ENCODE measurements at regions not wholly inside any gene's neighbourhood (a gene's known extent, or its start where the extent isn't known, plus 50 kb on each side); places are given as distances from the start of the nearest gene placed in this dataset.
"Not testable (repeated sequence)": the region's sequence is repeated elsewhere in the genome, so short reads cannot be mapped to it uniquely, and the experiment has no call there.

DNA sequence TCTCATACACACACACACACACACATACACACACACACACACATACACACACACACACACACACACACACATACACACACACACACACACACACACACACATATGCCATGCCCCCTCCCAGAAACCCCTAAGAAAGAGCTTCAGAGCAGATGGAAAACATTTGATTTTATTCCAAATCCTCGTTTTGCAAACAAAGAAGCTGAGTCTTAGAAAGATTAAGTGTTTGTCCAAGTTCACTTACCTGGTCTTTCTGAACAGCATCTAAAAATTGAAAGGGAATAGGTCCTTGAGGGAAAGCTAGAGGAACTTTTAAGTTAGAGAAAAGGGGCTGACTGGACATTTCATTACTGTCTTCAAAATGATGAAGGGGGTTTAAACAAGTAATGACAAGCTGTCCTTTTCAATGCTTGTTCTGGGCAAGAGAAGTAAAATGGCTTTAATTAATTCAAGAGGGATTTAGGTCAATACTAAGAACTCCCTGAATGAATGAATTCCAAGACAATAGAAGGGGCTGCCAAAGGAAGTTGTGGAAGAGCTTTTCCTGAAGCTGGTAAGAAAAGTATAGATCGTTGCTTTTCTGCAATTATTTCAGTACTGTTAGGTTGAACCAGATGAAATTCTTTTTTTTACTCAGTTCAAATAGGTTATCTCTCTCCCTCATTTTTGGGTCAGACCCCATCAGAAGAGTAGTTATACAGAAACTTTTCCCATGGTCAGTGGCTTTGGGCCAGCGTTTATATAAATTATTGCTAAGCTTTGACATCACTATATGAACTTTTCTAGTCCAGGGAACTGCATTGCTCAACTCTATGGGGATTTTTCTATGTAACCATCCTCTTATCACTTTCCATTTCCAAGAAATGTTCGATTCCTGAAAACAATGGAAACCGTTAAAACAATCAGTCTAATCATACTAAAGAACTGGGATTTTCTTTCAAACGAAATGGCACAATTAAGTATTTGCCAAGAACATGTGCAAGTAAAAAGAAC, 261.4 kb downstream of the MTERF1 start:
- ATAC-seq: no peak

DNA sequence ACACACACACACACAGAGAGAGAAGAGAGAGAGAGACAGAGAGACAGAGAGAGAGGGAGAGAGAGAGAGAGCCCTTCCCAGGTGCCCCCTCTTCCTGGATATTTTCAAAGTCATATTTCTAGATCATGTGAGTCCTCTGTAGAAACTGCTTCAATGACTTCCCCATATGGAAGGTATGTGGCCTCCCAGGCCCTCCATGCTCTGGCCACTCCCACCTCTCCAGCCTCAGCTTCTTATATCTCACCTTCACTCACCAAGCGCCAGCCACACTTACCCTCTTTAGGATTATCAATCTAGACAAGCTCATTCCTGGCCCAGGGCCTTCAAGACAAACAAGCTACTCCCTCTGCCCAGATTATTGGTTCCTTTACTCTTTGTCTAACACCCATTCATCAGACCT, 259.7 kb downstream of the MTERF1 start:
- Histone ChIP-seq H3K9me3 (ENCODE audit: control insufficient read depth, insufficient read depth, low read length) (peaks cover 2% of the 10 kb centered on the region), H3K27me3 (ENCODE audit: control insufficient read depth, insufficient read depth, low read length) (no peaks in the 10 kb centered on the region), H3K27ac (ENCODE audit: low read length) (no peak overlapping the region), H3K4me3 (ENCODE audit: low read length) (no peak overlapping the region), H3K4me1 (ENCODE audit: control insufficient read depth, insufficient read depth, low read length) (no peaks in the 10 kb centered on the region), H3K36me3 (ENCODE audit: control insufficient read depth, insufficient read depth, low read length) (no peaks in the 10 kb centered on the region)
- Mint-ChIP-seq H3K4me1 (no peaks in the 10 kb centered on the region), H3K27me3 (ENCODE audit: low read depth in 2 of 2) (no peaks in the 10 kb centered on the region), H3K27ac (no peak overlapping the region), H3K36me3 (no peaks in the 10 kb centered on the region), H3K4me3 (no peak overlapping the region), H3K9me3 (peaks cover 8 to 9% of the 10 kb centered on the region in 2 donors)
- intact Hi-C loops (cut with micrococcal nuclease): no loop called here
- TF ChIP-seq, protein P1, sequence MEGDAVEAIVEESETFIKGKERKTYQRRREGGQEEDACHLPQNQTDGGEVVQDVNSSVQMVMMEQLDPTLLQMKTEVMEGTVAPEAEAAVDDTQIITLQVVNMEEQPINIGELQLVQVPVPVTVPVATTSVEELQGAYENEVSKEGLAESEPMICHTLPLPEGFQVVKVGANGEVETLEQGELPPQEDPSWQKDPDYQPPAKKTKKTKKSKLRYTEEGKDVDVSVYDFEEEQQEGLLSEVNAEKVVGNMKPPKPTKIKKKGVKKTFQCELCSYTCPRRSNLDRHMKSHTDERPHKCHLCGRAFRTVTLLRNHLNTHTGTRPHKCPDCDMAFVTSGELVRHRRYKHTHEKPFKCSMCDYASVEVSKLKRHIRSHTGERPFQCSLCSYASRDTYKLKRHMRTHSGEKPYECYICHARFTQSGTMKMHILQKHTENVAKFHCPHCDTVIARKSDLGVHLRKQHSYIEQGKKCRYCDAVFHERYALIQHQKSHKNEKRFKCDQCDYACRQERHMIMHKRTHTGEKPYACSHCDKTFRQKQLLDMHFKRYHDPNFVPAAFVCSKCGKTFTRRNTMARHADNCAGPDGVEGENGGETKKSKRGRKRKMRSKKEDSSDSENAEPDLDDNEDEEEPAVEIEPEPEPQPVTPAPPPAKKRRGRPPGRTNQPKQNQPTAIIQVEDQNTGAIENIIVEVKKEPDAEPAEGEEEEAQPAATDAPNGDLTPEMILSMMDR (IDR thresholded peaks at IDR 0.05): no peak
- 95% methylated on average over 1 of the region's 1 CpG for WGBS (ENCODE audit: insufficient coverage)
- DNase-seq (no peak), ATAC-seq (no peak)

More for the DNA sequence above, 261.4 kb downstream of the MTERF1 start:
- 84% methylated on average over 5 of the region's 6 CpGs for WGBS (ENCODE audit: insufficient coverage)
- Mint-ChIP-seq H3K27me3 (ENCODE audit: low read depth in 2 of 2) (no peaks in the 10 kb centered on the region), H3K36me3 (no peaks in the 10 kb centered on the region), H3K27ac (no peak overlapping the region), H3K9me3 (peaks cover 4 to 11% of the 10 kb centered on the region in 2 donors), H3K4me1 (no peaks in the 10 kb centered on the region), H3K4me3 (no peak overlapping the region)
- Histone ChIP-seq H3K27me3 (ENCODE audit: control insufficient read depth, insufficient read depth, low read length) (no peaks in the 10 kb centered on the region), H3K4me1 (ENCODE audit: control insufficient read depth, insufficient read depth, low read length) (no peaks in the 10 kb centered on the region), H3K36me3 (ENCODE audit: control insufficient read depth, insufficient read depth, low read length) (no peaks in the 10 kb centered on the region), H3K9me3 (ENCODE audit: control insufficient read depth, insufficient read depth, low read length) (peaks cover 2% of the 10 kb centered on the region), H3K27ac (ENCODE audit: low read length) (no peak overlapping the region), H3K4me3 (ENCODE audit: low read length) (no peak overlapping the region)
- TF ChIP-seq, protein P1 (IDR thresholded peaks at IDR 0.05): no peak
- no peak for DNase-seq
- intact Hi-C loops (cut with micrococcal nuclease): no loop called here

DNA sequence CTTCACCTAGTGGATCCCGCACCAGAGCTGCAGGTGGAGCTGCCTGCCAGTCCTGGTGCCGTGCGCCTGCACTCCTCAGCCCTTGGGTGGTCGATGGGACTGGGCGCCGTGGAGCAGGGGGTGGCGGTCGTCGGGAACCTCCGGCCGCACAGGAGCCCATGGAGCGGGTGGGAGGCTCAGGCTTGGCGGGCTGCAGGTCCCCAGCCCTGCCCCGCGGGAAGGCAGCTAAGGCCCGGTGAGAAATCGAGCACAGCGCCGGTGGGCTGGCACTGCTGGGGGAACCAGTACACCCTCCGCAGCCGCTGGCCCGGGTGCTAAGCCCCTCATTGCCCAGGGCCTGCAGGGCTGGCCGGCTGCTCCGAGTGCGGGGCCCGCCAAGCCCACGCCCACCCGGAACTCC, 253.2 kb downstream of the MTERF1 start:
- H3K9me3 ChIP-seq (ENCODE audit: control insufficient read depth, insufficient read depth, low read length); H3K27ac Mint-ChIP-seq; H3K27me3 Mint-ChIP-seq (ENCODE audit: low read depth in 2 of 2); DNase-seq; ATAC-seq; H3K27me3 ChIP-seq (ENCODE audit: control insufficient read depth, insufficient read depth, low read length); H3K27ac ChIP-seq (ENCODE audit: low read length); H3K4me3 ChIP-seq (ENCODE audit: low read length); intact Hi-C loops (cut with micrococcal nuclease); H3K9me3 Mint-ChIP-seq; H3K4me1 ChIP-seq (ENCODE audit: control insufficient read depth, insufficient read depth, low read length); H3K36me3 ChIP-seq (ENCODE audit: control insufficient read depth, insufficient read depth, low read length); H3K4me3 Mint-ChIP-seq; H3K36me3 Mint-ChIP-seq; H3K4me1 Mint-ChIP-seq: not testable (repeated sequence)
- WGBS (ENCODE audit: insufficient coverage): 95% methylated on average over 28 of the region's 28 CpGs

DNA sequence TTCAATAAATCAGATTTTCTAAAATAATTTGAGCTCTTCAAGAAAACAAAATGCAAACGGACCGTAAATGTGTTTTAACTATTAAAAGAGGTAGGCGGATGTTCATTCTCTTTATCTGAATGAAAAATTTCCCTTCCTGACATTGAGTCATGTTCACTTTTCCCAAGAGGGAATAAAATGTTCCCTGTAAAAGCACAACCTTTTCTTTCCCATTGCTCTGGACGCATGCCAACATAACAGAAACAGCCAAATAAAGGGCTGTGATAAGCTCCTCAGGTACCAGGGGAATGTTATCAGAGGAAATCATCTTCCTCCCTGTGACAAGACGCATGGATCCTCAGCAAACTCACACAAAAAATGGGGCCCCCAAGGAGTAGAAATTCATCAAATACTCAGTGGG, 251.8 kb downstream of the MTERF1 start:
- intact Hi-C loops (cut with micrococcal nuclease): no loop called here
- Histone ChIP-seq H3K4me1 (ENCODE audit: control insufficient read depth, insufficient read depth, low read length) (no peaks in the 10 kb centered on the region), H3K36me3 (ENCODE audit: control insufficient read depth, insufficient read depth, low read length) (no peaks in the 10 kb centered on the region), H3K4me3 (ENCODE audit: low read length) (no peak overlapping the region), H3K27ac (ENCODE audit: low read length) (no peak overlapping the region), H3K27me3 (ENCODE audit: control insufficient read depth, insufficient read depth, low read length) (no peaks in the 10 kb centered on the region), H3K9me3 (ENCODE audit: control insufficient read depth, insufficient read depth, low read length) (peaks cover 4% of the 10 kb centered on the region)
- no peaks in the 10 kb centered on the region for H3K4me1 Mint-ChIP-seq
- H3K4me3 Mint-ChIP-seq: no peak overlapping the region
- no peaks in the 10 kb centered on the region for H3K36me3 Mint-ChIP-seq
- DNase-seq: no peak
- H3K9me3 Mint-ChIP-seq: peaks cover 6 to 8% of the 10 kb centered on the region in 2 donors
- whole genome bisulfite sequencing (ENCODE audit: insufficient coverage): 81% methylated on average over 5 of the region's 5 CpGs
- no peak overlapping the region for H3K27ac Mint-ChIP-seq
- TF ChIP-seq, protein P1 (IDR thresholded peaks at IDR 0.05): no peak
- no peak for ATAC-seq
- H3K27me3 Mint-ChIP-seq (ENCODE audit: low read depth in 2 of 2): no peaks in the 10 kb centered on the region

Data from natural killer cell (primary cell).